HG03066 (cell line): ENCODE measurements at regions not wholly inside any gene's neighbourhood (a gene's known extent, or its start where the extent isn't known, plus 50 kb on each side); places are given as distances from the start of the nearest gene placed in this dataset.

Experiments
- ATAC-seq: cut with Tn5 transposase; IDR thresholded peaks from one replicate; pipeline ENCODE4 v1.9.1; 2021; ENCODE audit warnings: low read depth; ENCODE audit not compliant: unreplicated experiment

GRCh38 chr2:177340158-177340557 is 52.4 kb upstream of the AGPS start:
- no peak for ATAC-seq

GRCh38 chr2:177342736-177343135 is 49.8 kb upstream of the AGPS start:
- no peak for ATAC-seq
